T-helper 2 cell treated with Interferon-gamma antibody and Interleukin-4, amounts not matched to agents 5 μg/mL and 100 μg/mL, for 36 hours (primary cell): ENCODE measurements at regions not wholly inside any gene's neighbourhood (a gene's known extent, or its start where the extent isn't known, plus 50 kb on each side); places are given as distances from the start of the nearest gene placed in this dataset.
"Not testable (repeated sequence)": the region's sequence is repeated elsewhere in the genome, so short reads cannot be mapped to it uniquely, and the experiment has no call there.

ENCODE experiments used
- DNase-seq: peaks from one replicate; pipeline ENCODE4 v3.0.0; 2021; ENCODE audit warnings: low spot score
- H3K27ac Mint-ChIP-seq: one replicate; pipeline ENCODE4 v1.8.0; 2021; ENCODE audit warnings: mild to moderate bottlenecking, mixed read lengths
- H3K27me3 Mint-ChIP-seq: one replicate; pipeline ENCODE4 v1.8.0; 2021; ENCODE audit warnings: low read depth, mixed read lengths
- H3K36me3 Mint-ChIP-seq: one replicate; pipeline ENCODE4 v1.8.0; 2021; ENCODE audit warnings: low read depth, mixed read lengths
- H3K4me1 Mint-ChIP-seq: one replicate; pipeline ENCODE4 v1.8.0; 2021; ENCODE audit warnings: low read depth, mixed read lengths
- H3K4me3 Mint-ChIP-seq: one replicate; pipeline ENCODE4 v1.8.0; 2022; ENCODE audit warnings: mild to moderate bottlenecking, moderate library complexity, mixed read lengths
- H3K9me3 Mint-ChIP-seq: one replicate; pipeline ENCODE4 v1.8.0; 2021; ENCODE audit warnings: mixed read lengths

DNA sequence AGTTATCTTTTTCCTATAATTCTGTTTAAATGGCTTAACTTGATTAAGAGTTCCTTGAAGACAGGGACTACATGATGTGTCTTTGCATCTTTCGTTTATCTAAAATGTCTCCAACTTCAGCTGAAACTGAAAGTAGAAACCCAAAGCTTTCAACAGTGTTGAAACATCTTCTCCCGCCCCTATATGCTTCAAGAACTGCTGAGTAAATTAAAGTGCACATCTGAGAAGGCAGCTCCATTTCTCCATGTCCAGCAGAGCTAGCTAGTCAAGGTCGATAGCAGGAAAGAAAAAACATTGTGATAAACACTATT is 185.7 kb upstream of the TBL1X start:
- DNase-seq, result no peak
- Mint-ChIP-seq H3K36me3 (peaks cover 3% of the 10 kb centered on the region), H3K9me3 (no peaks in the 10 kb centered on the region), H3K27ac (peak overlapping the region; percentile 93), H3K4me3 (peak overlapping the region; percentile 73), H3K27me3 (no peaks in the 10 kb centered on the region), H3K4me1 (peaks cover 27% of the 10 kb centered on the region)

DNA sequence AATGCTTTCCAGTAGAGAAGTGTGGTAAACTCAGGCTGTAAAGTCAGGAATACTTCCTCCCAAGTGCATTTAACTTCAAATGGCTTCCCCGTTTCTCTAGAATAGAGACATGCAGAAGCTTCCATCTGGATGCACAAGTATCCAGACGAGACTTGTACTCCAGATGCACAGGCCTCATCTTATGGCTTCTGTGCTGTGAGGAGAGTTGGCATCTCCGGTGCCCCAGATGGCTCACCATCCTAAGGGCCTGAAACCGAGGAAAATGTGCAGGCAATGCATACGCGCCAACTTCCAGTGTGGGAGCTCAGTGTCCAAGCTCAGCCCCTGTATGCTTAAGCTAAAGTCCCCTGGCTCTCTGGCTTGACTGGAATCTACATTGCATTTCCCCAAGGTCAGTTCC is 184.0 kb upstream of the TBL1X start:
- Mint-ChIP-seq H3K36me3 (peaks cover 3% of the 10 kb centered on the region), H3K4me3 (no peak overlapping the region), H3K4me1 (peaks cover 34% of the 10 kb centered on the region), H3K9me3 (no peaks in the 10 kb centered on the region), H3K27ac (no peak overlapping the region), H3K27me3 (no peaks in the 10 kb centered on the region)
- no peak for DNase-seq

DNA sequence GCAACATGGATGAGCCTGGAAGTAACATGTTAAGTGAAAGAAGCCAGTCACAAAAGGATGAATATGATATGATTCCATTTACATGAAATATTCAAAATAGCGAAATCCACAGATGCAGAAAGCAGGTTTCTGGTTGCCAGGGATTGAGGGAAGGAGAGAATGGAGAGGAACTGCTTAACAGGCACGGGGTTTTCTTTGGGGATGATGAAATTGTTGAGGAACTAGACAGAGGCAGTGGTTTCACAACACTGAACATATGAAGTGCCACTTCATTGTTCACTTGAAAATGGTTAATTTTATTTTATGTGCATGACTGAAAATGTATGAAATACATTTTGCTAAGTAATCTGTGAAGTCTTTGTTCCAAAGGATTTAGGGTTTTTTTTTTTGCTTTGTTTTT is 182.5 kb upstream of the TBL1X start:
- peaks cover 41% of the 10 kb centered on the region for H3K4me1 Mint-ChIP-seq

DNA sequence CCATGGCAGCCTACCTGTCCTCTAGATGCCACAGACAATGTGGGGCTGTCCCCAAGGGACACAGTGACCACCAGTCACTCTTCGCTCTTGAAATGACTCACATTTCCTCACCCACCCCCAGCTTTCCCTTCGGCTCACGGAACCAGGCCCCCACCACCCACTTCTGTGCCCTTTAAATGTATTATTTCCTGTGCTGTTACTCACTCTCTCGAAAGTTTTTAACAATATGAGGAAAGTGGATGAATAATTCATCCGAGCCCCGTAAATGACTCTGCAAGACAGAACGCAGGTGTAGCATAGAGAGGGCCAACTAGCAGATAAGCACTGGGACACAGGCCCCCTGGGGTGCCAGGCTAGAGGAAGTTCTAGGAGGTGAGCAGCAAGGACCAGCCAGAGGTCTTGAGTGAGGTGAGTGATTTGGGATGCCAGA is 179.5 kb upstream of the TBL1X start:
- Mint-ChIP-seq H3K27ac (peak overlapping the region; percentile 62), H3K36me3 (no peaks in the 10 kb centered on the region), H3K4me1 (peaks cover 31% of the 10 kb centered on the region), H3K27me3 (no peaks in the 10 kb centered on the region), H3K9me3 (no peaks in the 10 kb centered on the region), H3K4me3 (peak overlapping the region; percentile 43)
- peak; percentile 75 for DNase-seq

More for the DNA sequence above, 182.5 kb upstream of the TBL1X start:
- Mint-ChIP-seq H3K27ac (peak overlapping the region; percentile 68), H3K36me3 (peaks cover 3% of the 10 kb centered on the region), H3K9me3 (no peaks in the 10 kb centered on the region), H3K27me3 (no peaks in the 10 kb centered on the region), H3K4me3 (peak overlapping the region; percentile 16)
- no peak for DNase-seq

DNA sequence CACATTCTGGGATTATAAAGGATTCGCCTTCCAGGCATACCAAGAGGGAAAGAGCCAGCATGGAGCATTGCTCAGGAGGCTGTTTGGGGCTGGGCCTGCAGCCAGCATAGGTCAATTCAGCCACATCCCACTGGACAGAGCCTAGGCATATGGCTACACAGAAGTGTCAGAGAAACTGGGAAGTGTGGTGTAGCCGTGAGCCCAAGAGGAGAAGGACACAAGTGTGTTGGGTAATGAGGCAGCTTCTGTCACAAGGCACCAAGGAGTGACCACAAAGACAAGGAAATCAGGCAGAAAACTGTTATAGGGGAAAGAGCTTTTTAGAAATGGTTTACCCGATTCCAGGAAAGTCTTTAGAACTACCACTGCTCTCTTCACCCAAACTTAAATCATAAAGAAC is 178.6 kb upstream of the TBL1X start:
- H3K27me3 Mint-ChIP-seq, result no peaks in the 10 kb centered on the region
- H3K4me3 Mint-ChIP-seq, result peak overlapping the region; percentile 15
- H3K36me3 Mint-ChIP-seq, result no peaks in the 10 kb centered on the region
- H3K27ac Mint-ChIP-seq, result no peak overlapping the region
- peaks cover 28% of the 10 kb centered on the region for H3K4me1 Mint-ChIP-seq
- DNase-seq, result no peak
- no peaks in the 10 kb centered on the region for H3K9me3 Mint-ChIP-seq

DNA sequence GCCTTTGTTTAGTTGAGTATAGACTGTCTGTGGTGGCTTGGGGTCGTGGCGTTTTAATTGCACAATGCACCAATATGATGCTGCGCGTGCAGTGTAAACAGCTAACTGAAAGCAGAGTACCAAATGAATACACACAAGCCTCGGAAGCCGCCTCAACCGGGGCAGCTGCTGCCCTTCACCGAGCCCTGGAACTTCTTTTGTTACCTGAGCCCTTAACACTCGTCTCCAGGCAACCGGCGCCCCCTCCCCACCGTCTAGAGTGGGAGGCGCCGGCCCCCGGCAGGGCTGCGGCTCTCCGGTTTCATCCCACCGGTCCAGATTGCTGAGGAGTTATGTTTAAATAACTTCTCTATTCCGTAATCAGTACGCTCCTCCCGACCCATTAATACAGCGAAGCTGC is 173.2 kb upstream of the TBL1X start:
- Mint-ChIP-seq H3K4me3 (no peak overlapping the region), H3K4me1 (no peaks in the 10 kb centered on the region), H3K36me3 (no peaks in the 10 kb centered on the region), H3K27me3 (peaks cover 9% of the 10 kb centered on the region), H3K9me3 (no peaks in the 10 kb centered on the region), H3K27ac (no peak overlapping the region)
- no peak for DNase-seq

DNA sequence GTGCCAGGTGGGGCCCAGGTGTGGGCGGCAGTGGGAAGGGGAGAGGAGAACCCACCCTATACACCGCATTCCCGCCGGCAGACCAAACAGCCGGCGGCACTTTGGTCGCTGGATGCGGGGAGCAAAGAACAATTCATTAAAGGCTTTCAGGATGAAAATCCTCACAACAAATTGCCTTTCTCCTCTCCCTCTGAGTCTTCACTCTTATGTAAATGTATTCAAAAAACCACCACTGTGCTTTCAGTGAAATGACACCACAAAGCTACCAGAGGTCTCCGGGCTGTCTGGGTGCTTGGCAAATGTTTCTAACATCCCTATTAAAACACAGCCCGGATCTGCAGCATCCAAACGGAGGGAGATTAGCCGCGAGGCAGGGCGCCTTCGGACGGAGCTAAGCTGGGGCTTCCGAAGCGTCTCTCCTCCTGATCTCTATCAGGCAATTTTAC is 171.8 kb upstream of the TBL1X start:
- H3K27ac Mint-ChIP-seq, result no peak overlapping the region
- no peaks in the 10 kb centered on the region for H3K4me1 Mint-ChIP-seq
- no peak overlapping the region for H3K4me3 Mint-ChIP-seq
- no peak for DNase-seq
- peaks cover 9% of the 10 kb centered on the region for H3K27me3 Mint-ChIP-seq
- no peaks in the 10 kb centered on the region for H3K36me3 Mint-ChIP-seq
- no peaks in the 10 kb centered on the region for H3K9me3 Mint-ChIP-seq

DNA sequence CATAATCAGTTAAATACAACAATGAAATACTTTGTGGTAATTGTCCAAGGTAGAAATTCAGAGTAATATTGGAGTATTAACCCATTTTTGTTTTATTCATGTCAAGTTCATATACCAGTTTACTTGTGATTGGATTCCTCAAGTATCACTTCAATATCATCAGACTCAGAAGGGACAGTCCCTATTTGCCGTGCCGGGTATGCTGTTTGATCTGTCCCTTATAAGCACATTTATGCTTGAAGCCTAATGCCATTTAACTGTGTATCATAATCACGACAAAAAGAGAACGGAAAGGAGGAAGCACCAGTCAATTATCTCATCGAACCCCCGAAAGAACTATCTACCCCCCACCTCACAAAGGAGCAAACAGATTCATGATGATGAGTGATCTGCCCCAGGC is 171.0 kb upstream of the TBL1X start:
- no peak for DNase-seq
- Mint-ChIP-seq H3K4me1 (no peaks in the 10 kb centered on the region), H3K36me3 (no peaks in the 10 kb centered on the region), H3K4me3 (no peak overlapping the region), H3K27ac (no peak overlapping the region), H3K27me3 (peaks cover 9% of the 10 kb centered on the region), H3K9me3 (no peaks in the 10 kb centered on the region)

DNA sequence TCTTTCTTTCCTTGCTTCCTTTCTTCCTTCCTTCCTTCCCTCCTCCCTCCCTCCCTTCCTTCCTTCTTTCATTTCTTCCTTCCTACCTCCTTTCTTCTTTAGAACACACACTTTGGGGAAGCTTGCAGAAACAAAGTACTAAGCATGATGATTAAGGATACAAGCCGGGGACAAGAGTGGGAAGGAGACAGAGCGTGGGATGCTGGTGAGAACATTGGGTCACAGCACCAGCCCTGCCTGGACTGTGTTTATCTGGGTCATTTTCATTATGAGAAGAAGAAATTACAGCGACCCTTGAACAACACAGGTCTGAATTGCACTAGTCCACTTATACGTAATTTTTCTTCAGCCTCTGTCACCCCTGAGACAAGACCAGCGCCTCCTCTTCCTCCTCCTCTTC is 169.3 kb upstream of the TBL1X start:
- H3K27ac Mint-ChIP-seq, result no peak overlapping the region
- no peak for DNase-seq
- H3K9me3 Mint-ChIP-seq, result no peaks in the 10 kb centered on the region
- H3K27me3 Mint-ChIP-seq, result peaks cover 11% of the 10 kb centered on the region
- H3K36me3 Mint-ChIP-seq, result no peaks in the 10 kb centered on the region
- H3K4me3 Mint-ChIP-seq, result no peak overlapping the region
- H3K4me1 Mint-ChIP-seq, result no peaks in the 10 kb centered on the region

DNA sequence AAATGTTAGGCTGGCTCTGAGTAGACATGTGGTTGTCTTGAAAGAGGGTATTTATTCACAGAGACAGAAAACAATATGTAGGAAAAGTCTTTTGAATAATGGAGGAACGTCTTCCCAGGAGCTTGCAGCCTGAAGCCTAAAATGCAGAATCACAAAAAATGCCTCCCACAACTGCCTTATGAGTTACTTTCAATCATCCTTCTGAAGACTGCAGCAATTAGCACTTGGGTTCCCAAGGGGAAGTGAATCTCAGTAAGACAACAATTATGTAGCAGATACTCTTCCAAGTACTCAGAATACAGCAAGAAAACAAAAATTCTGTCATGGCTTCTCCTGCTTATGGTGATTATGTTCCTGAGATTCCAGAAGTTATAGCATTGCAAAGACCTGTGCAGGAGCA is 166.6 kb upstream of the TBL1X start:
- Mint-ChIP-seq H3K27ac (no peak overlapping the region), H3K36me3 (no peaks in the 10 kb centered on the region), H3K4me3 (no peak overlapping the region), H3K27me3 (peaks cover 12% of the 10 kb centered on the region), H3K4me1 (no peaks in the 10 kb centered on the region), H3K9me3 (no peaks in the 10 kb centered on the region)
- DNase-seq, result no peak

DNA sequence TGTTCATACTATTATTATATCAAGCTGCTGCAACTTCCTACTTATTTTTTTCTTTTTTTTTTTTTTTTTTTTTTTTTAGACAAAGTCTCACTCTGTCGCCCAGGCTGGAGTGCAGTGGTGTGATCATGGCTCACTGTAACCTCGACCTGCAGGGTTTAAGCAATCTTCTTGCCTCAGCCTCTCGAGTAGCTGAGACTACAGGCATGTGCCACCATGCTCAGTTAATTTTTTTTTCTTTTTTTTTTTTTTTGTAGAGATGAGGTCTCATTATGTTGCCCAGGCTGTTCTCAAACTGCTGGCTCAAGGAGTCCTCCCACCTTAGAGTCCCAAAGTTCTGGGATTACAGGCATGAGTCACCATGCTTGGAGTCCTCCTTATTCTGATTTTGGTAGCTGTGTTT is 165.2 kb upstream of the TBL1X start:
- H3K36me3 Mint-ChIP-seq, H3K4me3 Mint-ChIP-seq, H3K27me3 Mint-ChIP-seq, H3K27ac Mint-ChIP-seq, H3K4me1 Mint-ChIP-seq, DNase-seq, H3K9me3 Mint-ChIP-seq: not testable (repeated sequence)

DNA sequence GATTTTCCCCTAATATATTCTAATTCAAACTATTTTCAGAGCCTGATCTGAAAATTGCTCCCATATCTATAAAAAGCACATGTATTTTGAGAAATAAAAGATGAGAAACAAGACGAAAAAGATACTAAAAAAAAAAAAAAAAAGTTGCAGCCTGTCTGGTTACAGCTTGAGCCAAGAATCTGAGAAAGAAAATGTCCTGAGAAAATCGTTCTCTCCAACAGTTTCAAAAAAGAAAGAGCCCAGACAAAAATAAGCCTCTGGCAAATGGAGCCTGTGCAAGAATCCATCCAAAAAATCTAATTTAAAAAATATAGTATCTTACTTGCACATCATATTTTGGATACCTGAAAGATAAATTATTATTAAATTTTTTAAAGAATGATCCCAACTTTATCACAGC is 163.0 kb upstream of the TBL1X start:
- Mint-ChIP-seq H3K36me3 (no peaks in the 10 kb centered on the region), H3K27ac (no peak overlapping the region), H3K27me3 (peaks cover 3% of the 10 kb centered on the region)

DNA sequence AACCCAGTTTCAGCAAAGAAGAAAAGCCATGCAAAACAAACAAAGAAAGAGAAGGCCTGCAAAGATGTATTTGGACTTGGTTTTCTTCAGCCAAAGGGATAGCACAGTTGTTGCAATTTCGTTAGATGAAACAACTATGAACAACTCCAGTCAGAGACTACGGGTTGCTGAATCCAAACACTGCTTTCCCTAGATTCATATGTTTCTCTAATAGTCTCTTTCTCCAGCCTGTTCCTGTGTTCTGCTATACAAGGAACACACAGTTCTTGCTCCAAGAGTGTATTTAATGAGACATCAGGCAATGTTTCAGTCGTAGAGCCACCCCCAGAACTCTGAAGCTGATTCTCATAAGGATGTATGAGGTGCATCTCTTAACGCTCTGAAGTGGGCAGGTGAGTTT is 162.5 kb upstream of the TBL1X start:
- no peaks in the 10 kb centered on the region for H3K4me1 Mint-ChIP-seq
- peaks cover 5% of the 10 kb centered on the region for H3K27me3 Mint-ChIP-seq
- no peak overlapping the region for H3K27ac Mint-ChIP-seq
- no peak for DNase-seq
- H3K36me3 Mint-ChIP-seq, result no peaks in the 10 kb centered on the region
- no peaks in the 10 kb centered on the region for H3K9me3 Mint-ChIP-seq
- H3K4me3 Mint-ChIP-seq, result no peak overlapping the region

More for the DNA sequence above, 163.0 kb upstream of the TBL1X start:
- H3K9me3 Mint-ChIP-seq, result no peaks in the 10 kb centered on the region
- no peak overlapping the region for H3K4me3 Mint-ChIP-seq
- no peak for DNase-seq
- no peaks in the 10 kb centered on the region for H3K4me1 Mint-ChIP-seq

DNA sequence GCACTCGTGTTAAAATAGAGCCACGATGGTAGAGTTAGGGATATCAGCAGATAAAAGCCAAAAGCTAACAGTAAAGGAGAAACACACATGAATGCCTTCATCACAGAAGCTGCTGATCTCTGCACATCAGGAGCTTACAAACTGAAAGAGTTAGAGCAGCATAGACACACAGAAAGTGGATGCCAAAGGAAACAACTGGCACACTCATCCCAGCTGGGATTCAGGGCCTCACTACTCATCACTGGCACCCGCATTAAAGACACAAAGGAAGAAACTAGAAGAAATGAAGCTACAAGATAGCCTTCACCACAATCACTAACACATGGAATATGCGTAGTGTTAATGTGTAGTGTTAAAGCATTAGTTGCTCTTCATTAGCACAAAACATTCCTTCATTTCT is 156.4 kb upstream of the TBL1X start:
- no peak overlapping the region for H3K4me3 Mint-ChIP-seq
- no peaks in the 10 kb centered on the region for H3K9me3 Mint-ChIP-seq
- no peak for DNase-seq
- peaks cover 3% of the 10 kb centered on the region for H3K27me3 Mint-ChIP-seq
- peaks cover 3% of the 10 kb centered on the region for H3K4me1 Mint-ChIP-seq
- H3K36me3 Mint-ChIP-seq, result no peaks in the 10 kb centered on the region
- no peak overlapping the region for H3K27ac Mint-ChIP-seq

DNA sequence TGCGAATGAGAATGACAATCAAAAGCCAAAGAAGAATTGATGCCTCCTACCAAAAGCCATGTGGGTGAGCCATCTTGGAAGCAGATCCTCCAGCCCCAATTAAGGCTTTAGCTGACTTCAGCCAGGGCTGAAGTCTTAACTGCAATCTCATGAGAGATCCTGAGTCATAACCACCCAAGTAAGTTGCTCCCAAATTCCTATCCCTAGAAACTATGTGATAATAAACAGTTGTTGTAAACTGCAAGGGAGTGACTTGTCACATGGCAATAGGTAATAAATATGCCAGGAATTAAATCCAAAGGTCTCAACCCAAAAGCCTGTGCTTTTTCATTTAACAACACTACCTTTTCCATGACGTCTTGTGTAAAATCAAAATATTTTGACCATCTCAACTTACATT is 154.2 kb upstream of the TBL1X start:
- Mint-ChIP-seq H3K27me3 (peaks cover 3% of the 10 kb centered on the region), H3K4me1 (peaks cover 6% of the 10 kb centered on the region), H3K4me3 (no peak overlapping the region), H3K9me3 (no peaks in the 10 kb centered on the region), H3K27ac (no peak overlapping the region), H3K36me3 (no peaks in the 10 kb centered on the region)
- DNase-seq, result no peak
